Transverse colon (tissue), 4 donors: ENCODE measurements at regions not wholly inside any gene's neighbourhood (a gene's known extent, or its start where the extent isn't known, plus 50 kb on each side); places are given as distances from the start of the nearest gene placed in this dataset.

Source experiments
- DNase-seq: peaks from one replicate; pipeline ENCODE4 v3.0.0-alpha.2; 2019
- H3K27ac ChIP-seq, 4 donors: fragments of 200-600 bp; sonication (generic); 2 replicates each; pipeline ENCODE4 v1.5.1; 2016 to 2018; ENCODE audit warnings: inconsistent platforms in 4 of 4
- H3K27me3 ChIP-seq: fragments of 200-600 bp; sonication (generic); 2 replicates; pipeline ENCODE4 v1.5.1; 2017; ENCODE audit warnings: inconsistent platforms
- H3K36me3 ChIP-seq, 4 donors: fragments of 200-600 bp; sonication (generic); 2 replicates each; pipeline ENCODE4 v1.5.1; 2017 to 2019; ENCODE audit warnings: inconsistent platforms in 4 of 4
- H3K4me1 ChIP-seq, 4 donors: fragments of 200-600 bp; sonication (generic); 2 replicates each; pipeline ENCODE4 v1.5.1; 2017 to 2020; ENCODE audit warnings: inconsistent platforms in 4 of 4
- H3K4me3 ChIP-seq, 4 donors: fragments of 200-600 bp; sonication (generic); 1 replicate in 1 of 4; 2 replicates in 3 of 4; pipeline versions ENCODE4 v1.5.1 to v1.6.1; 2017 to 2019; ENCODE audit warnings: inconsistent platforms in 4 of 4
- H3K9me3 ChIP-seq, 2 donors: fragments of 200-600 bp; sonication (generic); 2 replicates each; pipeline ENCODE4 v1.5.1; 2017 to 2019; ENCODE audit warnings: inconsistent platforms in 2 of 2
- EP300 ChIP-seq: sonication (generic); formaldehyde crosslinking; IDR thresholded peaks from one replicate; pipeline ENCODE4 v1.6.1; 2017; ENCODE audit warnings: antibody characterized with exemption, low read depth
- POLR2A ChIP-seq: fragments of 450-650 bp; IDR thresholded peaks from one replicate; pipeline ENCODE4 v1.6.1; 2016; ENCODE audit warnings: antibody characterized with exemption, mild to moderate bottlenecking, moderate library complexity
- POLR2AphosphoS5 ChIP-seq, 3 donors: sonication (generic); formaldehyde crosslinking; IDR thresholded peaks; one replicate each; pipeline ENCODE4 v1.6.1; 2016; ENCODE audit warnings: antibody characterized with exemption in 3 of 3
- WGBS, 2 donors: methylation state at CpG; one replicate each; pipeline ENCODE4 v1.1.5; 2018; ENCODE audit warnings: low coverage in 1 of 2; 5-methylcytosine and 5-hydroxymethylcytosine counted together
- in situ Hi-C, 4 donors: fragments of 200-750 bp; cut with MboI; loops; one replicate each; pipeline versions ENCODE4 v1.15.0 to v1.15.1; 2017; ENCODE audit warnings: low sequenced_read_pairs in 3 of 4, low pct_ligation_motif_present in 1 of 4, low pct_unique_long_range_greater_than_20kb in 1 of 4
- intact Hi-C: fragments of 100-400 bp; cut with DNase I; formaldehyde crosslinking; loops from one replicate; pipeline ENCODE4 v1.15.1; 2023; ENCODE audit warnings: low total_unique reads
- TF ChIP-seq, protein P1 (sequence below), 5 experiments: fragments of 200-600 bp in 3 of 5; fragments of 450-650 bp in 2 of 5; sonication (generic) in 3 of 5; IDR thresholded peaks; 1 replicate in 2 of 5; 2 replicates in 3 of 5; pipeline ENCODE4 v1.5.1; 2016 to 2017; ENCODE audit warnings: antibody characterized with exemption in 5 of 5, inconsistent platforms in 3 of 5, mild to moderate bottlenecking in 2 of 5, moderate library complexity in 1 of 5

GRCh38 chr18:51248685-51249084, 51.2 kb upstream of the MEX3C start:
- in situ Hi-C loops, result no loop called here
- H3K9me3 ChIP-seq, result no peaks in the 10 kb centered on the region
- no peaks in the 10 kb centered on the region for H3K4me1 ChIP-seq
- WGBS, 2 donors, result 84% methylated on average over 2 of the region's 2 CpGs; no CpG with 5 or more reads in 1 of the 2 donors
- H3K27me3 ChIP-seq, result no peaks in the 10 kb centered on the region
- no peak for TF ChIP-seq EP300
- no peak for TF ChIP-seq POLR2A
- TF ChIP-seq, protein P1, sequence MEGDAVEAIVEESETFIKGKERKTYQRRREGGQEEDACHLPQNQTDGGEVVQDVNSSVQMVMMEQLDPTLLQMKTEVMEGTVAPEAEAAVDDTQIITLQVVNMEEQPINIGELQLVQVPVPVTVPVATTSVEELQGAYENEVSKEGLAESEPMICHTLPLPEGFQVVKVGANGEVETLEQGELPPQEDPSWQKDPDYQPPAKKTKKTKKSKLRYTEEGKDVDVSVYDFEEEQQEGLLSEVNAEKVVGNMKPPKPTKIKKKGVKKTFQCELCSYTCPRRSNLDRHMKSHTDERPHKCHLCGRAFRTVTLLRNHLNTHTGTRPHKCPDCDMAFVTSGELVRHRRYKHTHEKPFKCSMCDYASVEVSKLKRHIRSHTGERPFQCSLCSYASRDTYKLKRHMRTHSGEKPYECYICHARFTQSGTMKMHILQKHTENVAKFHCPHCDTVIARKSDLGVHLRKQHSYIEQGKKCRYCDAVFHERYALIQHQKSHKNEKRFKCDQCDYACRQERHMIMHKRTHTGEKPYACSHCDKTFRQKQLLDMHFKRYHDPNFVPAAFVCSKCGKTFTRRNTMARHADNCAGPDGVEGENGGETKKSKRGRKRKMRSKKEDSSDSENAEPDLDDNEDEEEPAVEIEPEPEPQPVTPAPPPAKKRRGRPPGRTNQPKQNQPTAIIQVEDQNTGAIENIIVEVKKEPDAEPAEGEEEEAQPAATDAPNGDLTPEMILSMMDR (IDR thresholded peaks at IDR 0.05), result no peak
- TF ChIP-seq POLR2AphosphoS5 (IDR thresholded peaks at IDR 0.05), result no peak
- no peak overlapping the region for H3K27ac ChIP-seq
- H3K36me3 ChIP-seq, result no peaks in the 10 kb centered on the region
- no peak overlapping the region for H3K4me3 ChIP-seq
- intact Hi-C loops, result no loop called here
- DNase-seq, result no peak

DNA sequence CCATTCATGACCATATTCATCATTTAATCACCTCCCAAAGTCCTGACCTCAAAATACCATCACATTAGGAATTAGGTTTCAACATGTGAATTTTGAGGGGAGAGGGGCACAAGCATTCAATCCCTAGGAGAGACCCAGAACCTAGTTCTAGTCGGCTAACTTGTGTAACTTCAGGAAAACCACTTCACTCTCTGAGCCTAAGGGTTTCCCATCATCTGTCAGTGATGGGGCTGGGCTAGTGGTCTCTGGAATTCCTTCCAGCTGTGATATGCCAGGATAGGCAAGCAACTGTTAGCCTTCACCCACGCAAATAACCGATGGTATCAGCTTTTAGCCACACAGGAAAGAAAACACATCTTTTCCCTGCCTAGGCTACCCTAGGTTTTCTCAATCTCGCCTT, 52.5 kb upstream of the MEX3C start:
- WGBS, 2 donors, result 67 to 80% methylated on average over 2 to 4 of the region's 4 CpGs

DNA sequence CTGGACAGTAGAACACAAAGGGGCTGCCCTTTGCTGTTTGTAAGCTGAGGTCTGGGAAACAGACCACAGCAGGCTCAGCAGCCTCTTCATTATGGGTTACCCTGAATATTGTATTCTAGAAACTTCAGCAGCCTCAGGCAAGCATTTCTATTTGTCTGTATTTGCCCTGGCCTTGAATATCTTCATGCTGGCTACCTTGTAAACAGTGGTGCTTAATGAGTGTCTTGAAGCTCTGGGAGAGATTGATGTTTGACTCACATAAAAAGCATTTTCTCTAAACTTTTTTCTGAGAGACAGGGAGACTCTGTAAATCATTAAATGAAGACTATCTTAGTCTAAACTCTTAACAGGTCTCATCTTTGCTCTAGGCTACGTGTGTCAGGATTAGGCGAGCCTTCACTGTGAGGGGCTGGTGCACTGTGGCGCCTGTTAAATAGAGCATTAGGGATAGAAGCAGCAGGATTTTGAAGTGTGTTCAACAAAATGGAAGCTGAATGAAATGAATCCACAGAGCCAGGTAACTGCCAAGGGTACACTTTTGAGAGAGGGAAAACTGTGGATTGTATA, 53.1 kb upstream of the MEX3C start:
- Histone ChIP-seq H3K4me1 (no peaks in the 10 kb centered on the region), H3K9me3 (no peaks in the 10 kb centered on the region), H3K4me3 (no peak overlapping the region), H3K36me3 (no peaks in the 10 kb centered on the region), H3K27ac (no peak overlapping the region), H3K27me3 (no peaks in the 10 kb centered on the region)
- TF ChIP-seq EP300, result no peak
- no peak for TF ChIP-seq POLR2AphosphoS5 (IDR thresholded peaks at IDR 0.05)
- TF ChIP-seq POLR2A, result no peak
- TF ChIP-seq, protein P1 (IDR thresholded peaks at IDR 0.05), result no peak
- no peak for DNase-seq
- WGBS, 2 donors, result 70% methylated on average over 3 of the region's 3 CpGs; no CpG with 5 or more reads in 1 of the 2 donors
- in situ Hi-C loops (no loop called here), intact Hi-C loops (no loop called here)

More for the DNA sequence above, 52.5 kb upstream of the MEX3C start:
- no peak for TF ChIP-seq POLR2AphosphoS5 (IDR thresholded peaks at IDR 0.05)
- no peak for TF ChIP-seq EP300
- no peak for TF ChIP-seq POLR2A
- TF ChIP-seq, protein P1 (IDR thresholded peaks at IDR 0.05), result no peak
- intact Hi-C loops (no loop called here), in situ Hi-C loops (no loop called here)
- H3K9me3 ChIP-seq, result no peaks in the 10 kb centered on the region
- no peaks in the 10 kb centered on the region for H3K4me1 ChIP-seq
- no peaks in the 10 kb centered on the region for H3K36me3 ChIP-seq
- DNase-seq, result no peak
- H3K27ac ChIP-seq, result no peak overlapping the region
- no peak overlapping the region for H3K4me3 ChIP-seq
- H3K27me3 ChIP-seq, result no peaks in the 10 kb centered on the region

- Histone ChIP-seq H3K36me3 (no peaks in the 10 kb centered on the region), H3K9me3 (no peaks in the 10 kb centered on the region), H3K27me3 (no peaks in the 10 kb centered on the region), H3K4me1 (no peaks in the 10 kb centered on the region), H3K4me3 (no peak overlapping the region), H3K27ac (no peak overlapping the region)
- intact Hi-C loops (no loop called here), in situ Hi-C loops (no loop called here)
- DNase-seq, result peak; percentile 24
- TF ChIP-seq, protein P1 (IDR thresholded peaks at IDR 0.05), result no peak
- TF ChIP-seq POLR2AphosphoS5 (IDR thresholded peaks at IDR 0.05), result no peak
- no peak for TF ChIP-seq POLR2A
- TF ChIP-seq EP300, result no peak
Observed at GRCh38 chr18:51251625-51252024, 54.1 kb upstream of the MEX3C start.
